HFFc6 (cell line): ENCODE measurements at regions not wholly inside any gene's neighbourhood (a gene's known extent, or its start where the extent isn't known, plus 50 kb on each side); places are given as distances from the start of the nearest gene placed in this dataset.

Source experiments
- DNase-seq: peaks from one replicate; pipeline ENCODE4 v3.0.0-alpha.2; 2018
- H3K27ac Mint-ChIP-seq: 2 replicates; pipeline ENCODE4 v1.8.0; 2020; ENCODE audit warnings: mild to moderate bottlenecking, mixed read lengths
- H3K27me3 Mint-ChIP-seq: 2 replicates; pipeline ENCODE4 v1.8.0; 2021; ENCODE audit warnings: mild to moderate bottlenecking, moderate library complexity, mixed read lengths; ENCODE audit not compliant: insufficient read depth
- H3K36me3 Mint-ChIP-seq: 2 replicates; pipeline ENCODE4 v1.8.0; 2021; ENCODE audit warnings: low read depth, mixed read lengths
- H3K4me1 Mint-ChIP-seq: 2 replicates; pipeline ENCODE4 v1.8.0; 2020; ENCODE audit warnings: low read depth, mixed read lengths
- H3K4me3 Mint-ChIP-seq: 2 replicates; pipeline ENCODE4 v1.8.0; 2020; ENCODE audit warnings: mild to moderate bottlenecking, moderate library complexity, mixed read lengths
- H3K9me3 Mint-ChIP-seq: 2 replicates; pipeline ENCODE4 v1.8.0; 2020; ENCODE audit warnings: mild to moderate bottlenecking, mixed read lengths
- TF ChIP-seq, protein P1 (sequence below): fragments of 200-600 bp; sonication (generic); IDR thresholded peaks from 2 replicates; pipeline ENCODE4 v1.5.0; 2021; ENCODE audit warnings: antibody characterized with exemption, mild to moderate bottlenecking

DNA sequence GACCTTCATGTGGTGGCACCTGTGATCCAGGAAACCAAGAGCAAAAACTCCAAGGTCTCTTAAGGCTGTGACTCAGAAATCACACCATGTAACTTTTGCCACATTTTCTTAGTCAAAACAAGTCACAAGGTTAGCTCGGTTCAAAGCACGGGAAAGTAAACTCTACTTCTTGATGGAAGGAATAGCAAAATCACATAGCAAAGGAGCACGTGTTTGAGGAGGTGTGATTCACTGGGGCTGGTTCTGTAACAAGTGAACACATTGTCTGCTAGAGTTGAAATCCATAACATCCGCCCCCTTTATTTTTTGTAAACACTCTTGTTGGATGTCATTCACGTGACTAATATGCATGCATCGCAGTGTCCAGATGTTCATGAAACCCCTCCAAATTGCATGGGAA is 415.0 kb upstream of the MAF start:
- H3K4me3 Mint-ChIP-seq = no peak overlapping the region
- no peaks in the 10 kb centered on the region for H3K9me3 Mint-ChIP-seq
- no peaks in the 10 kb centered on the region for H3K4me1 Mint-ChIP-seq
- no peaks in the 10 kb centered on the region for H3K36me3 Mint-ChIP-seq
- TF ChIP-seq, protein P1, sequence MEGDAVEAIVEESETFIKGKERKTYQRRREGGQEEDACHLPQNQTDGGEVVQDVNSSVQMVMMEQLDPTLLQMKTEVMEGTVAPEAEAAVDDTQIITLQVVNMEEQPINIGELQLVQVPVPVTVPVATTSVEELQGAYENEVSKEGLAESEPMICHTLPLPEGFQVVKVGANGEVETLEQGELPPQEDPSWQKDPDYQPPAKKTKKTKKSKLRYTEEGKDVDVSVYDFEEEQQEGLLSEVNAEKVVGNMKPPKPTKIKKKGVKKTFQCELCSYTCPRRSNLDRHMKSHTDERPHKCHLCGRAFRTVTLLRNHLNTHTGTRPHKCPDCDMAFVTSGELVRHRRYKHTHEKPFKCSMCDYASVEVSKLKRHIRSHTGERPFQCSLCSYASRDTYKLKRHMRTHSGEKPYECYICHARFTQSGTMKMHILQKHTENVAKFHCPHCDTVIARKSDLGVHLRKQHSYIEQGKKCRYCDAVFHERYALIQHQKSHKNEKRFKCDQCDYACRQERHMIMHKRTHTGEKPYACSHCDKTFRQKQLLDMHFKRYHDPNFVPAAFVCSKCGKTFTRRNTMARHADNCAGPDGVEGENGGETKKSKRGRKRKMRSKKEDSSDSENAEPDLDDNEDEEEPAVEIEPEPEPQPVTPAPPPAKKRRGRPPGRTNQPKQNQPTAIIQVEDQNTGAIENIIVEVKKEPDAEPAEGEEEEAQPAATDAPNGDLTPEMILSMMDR = no peak
- H3K27ac Mint-ChIP-seq = no peak overlapping the region
- no peak for DNase-seq
- no peaks in the 10 kb centered on the region; the same call in none of the 2 replicates for H3K27me3 Mint-ChIP-seq

DNA sequence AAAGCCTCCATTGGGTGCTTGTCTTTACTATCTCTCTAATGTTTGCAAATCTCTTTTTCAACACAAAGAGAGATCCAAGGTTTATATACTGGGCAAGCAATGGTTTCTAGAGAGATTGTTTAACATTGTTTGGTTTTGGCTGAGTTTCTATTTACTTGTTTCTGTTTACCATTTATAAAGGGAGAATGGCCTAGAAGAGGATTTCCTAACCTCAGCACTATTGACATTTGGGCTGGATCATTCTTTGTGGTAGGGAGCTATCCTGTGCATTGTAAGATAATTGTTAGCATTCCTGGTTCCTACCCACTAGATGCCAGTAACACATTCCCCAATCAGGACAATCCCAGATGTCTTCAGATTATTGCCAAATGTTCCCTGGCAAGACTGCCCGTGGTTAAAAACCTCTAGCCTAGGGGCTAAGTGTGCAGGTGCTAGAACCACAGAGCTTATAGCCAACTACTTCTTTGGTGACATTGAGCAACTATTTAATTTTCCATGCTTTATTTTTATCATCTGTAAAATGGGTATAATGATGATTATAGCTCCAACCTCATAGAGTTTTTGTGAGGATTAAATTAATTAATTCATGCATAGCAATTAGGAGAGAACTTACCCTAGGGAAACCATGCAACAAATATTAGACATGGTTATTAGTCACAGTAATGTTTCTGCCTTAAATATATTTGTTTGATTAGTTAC is 413.9 kb upstream of the MAF start:
- peaks cover 2% of the 10 kb centered on the region; the same call in 1 of the 2 replicates for H3K27me3 Mint-ChIP-seq
- H3K36me3 Mint-ChIP-seq = no peaks in the 10 kb centered on the region
- no peaks in the 10 kb centered on the region for H3K4me1 Mint-ChIP-seq
- no peak overlapping the region for H3K27ac Mint-ChIP-seq
- no peak for DNase-seq
- TF ChIP-seq, protein P1 = no peak
- no peaks in the 10 kb centered on the region for H3K9me3 Mint-ChIP-seq
- H3K4me3 Mint-ChIP-seq = no peak overlapping the region

DNA sequence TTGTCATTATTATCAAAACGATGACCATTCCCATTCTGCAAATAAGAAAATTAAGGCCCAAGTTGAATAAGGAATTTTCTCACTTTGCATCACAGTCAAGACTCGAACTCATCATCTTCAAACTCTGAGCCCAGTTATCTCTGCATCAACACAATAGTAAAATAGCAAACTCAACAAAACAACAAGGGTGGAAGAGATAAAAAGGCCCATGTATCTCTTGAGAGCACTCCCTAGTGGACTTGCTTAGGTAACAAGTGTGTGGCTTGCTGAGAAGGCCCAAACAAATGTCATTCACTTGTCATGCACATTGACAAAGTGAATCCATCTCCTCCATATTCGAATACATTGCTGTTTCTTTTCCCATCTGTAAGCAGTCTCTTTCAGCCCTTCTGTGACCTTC is 412.0 kb upstream of the MAF start:
- TF ChIP-seq, protein P1 = no peak
- Mint-ChIP-seq H3K27ac (no peak overlapping the region), H3K36me3 (no peaks in the 10 kb centered on the region), H3K9me3 (no peaks in the 10 kb centered on the region), H3K4me3 (no peak overlapping the region), H3K4me1 (no peaks in the 10 kb centered on the region), H3K27me3 (peaks cover 2% of the 10 kb centered on the region; the same call in 1 of the 2 replicates)
- no peak for DNase-seq

DNA sequence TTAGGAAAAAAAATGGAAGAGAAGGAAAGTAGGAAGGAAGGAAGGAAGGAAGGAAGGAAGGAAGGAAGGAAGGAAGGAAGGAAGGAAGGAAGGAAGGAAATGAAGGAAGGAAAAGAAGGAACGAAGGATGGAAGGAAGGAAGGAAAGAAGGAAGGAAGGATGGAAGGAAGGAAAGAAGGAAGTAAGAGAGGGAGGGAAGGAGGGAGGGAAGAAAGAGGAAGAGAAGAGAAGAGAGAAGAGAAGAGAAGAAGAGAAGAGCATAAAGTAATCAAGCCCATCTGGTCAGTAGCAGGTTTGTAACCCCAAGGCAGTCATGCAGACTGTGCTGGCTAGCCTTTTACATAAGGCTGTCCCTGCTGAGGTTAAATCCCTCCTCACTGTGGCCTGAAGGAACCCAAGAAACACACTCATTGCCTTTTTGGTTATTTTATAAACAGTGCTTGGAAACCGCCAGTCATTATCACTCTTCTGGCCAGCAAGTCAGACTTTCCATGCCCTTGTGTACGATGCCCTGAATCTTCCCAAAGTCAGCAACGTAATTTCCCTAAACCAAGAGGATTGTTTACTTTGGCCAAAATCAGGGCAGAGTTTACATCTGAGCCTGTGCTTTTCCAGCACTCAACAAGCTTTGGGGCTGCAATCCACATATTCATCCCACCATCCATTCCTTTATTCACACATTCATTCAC is 409.6 kb upstream of the MAF start:
- TF ChIP-seq, protein P1 = no peak
- H3K27me3 Mint-ChIP-seq = peaks cover 3% of the 10 kb centered on the region; the same call in 1 of the 2 replicates
- no peak overlapping the region for H3K4me3 Mint-ChIP-seq
- H3K36me3 Mint-ChIP-seq = no peaks in the 10 kb centered on the region
- no peak overlapping the region for H3K27ac Mint-ChIP-seq
- H3K4me1 Mint-ChIP-seq = no peaks in the 10 kb centered on the region
- H3K9me3 Mint-ChIP-seq = no peaks in the 10 kb centered on the region
- no peak for DNase-seq

GRCh38 chr16:80008857-80009256 is 408.3 kb upstream of the MAF start:
- DNase-seq = no peak
- Mint-ChIP-seq H3K36me3 (no peaks in the 10 kb centered on the region), H3K27ac (no peak overlapping the region), H3K4me1 (no peaks in the 10 kb centered on the region), H3K9me3 (no peaks in the 10 kb centered on the region), H3K27me3 (peaks cover 3% of the 10 kb centered on the region; the same call in 1 of the 2 replicates), H3K4me3 (no peak overlapping the region)
- TF ChIP-seq, protein P1 = no peak
